ENCODE measurements at regions not wholly inside any gene's neighbourhood (a gene's known extent, or its start where the extent isn't known, plus 50 kb on each side); places are given as distances from the start of the nearest gene placed in this dataset.

GRCh38 chr7:49247759-49248158 is 323.4 kb downstream of the CDC14C start:
- no peak for DNase-seq (ENCODE audit: low read depth in 3 of 3)

GRCh38 chr7:49255054-49255453 is 330.7 kb downstream of the CDC14C start:
- DNase-seq (ENCODE audit: low read depth in 3 of 3), result no peak

GRCh38 chr7:49260538-49260937 is 336.2 kb downstream of the CDC14C start:
- DNase-seq (ENCODE audit: low read depth in 3 of 3), result no peak

- DNase-seq (ENCODE audit: low read depth in 3 of 3), result no peak
Observed at GRCh38 chr7:49261928-49262327, 337.6 kb downstream of the CDC14C start.

- DNase-seq (ENCODE audit: low read depth in 3 of 3), result no peak
Observed at GRCh38 chr7:49264530-49264929, 340.2 kb downstream of the CDC14C start.

GRCh38 chr7:49273897-49274296 is 349.6 kb downstream of the CDC14C start:
- DNase-seq (ENCODE audit: low read depth in 3 of 3), result no peak

- no peak for DNase-seq (ENCODE audit: low read depth in 3 of 3)
Observed at GRCh38 chr7:49279891-49280290, 355.5 kb downstream of the CDC14C start.

- DNase-seq (ENCODE audit: low read depth in 3 of 3), result no peak
Observed at GRCh38 chr7:49287653-49288052, 363.3 kb downstream of the CDC14C start.

- no peak for DNase-seq (ENCODE audit: low read depth in 3 of 3)
Observed at GRCh38 chr7:49294611-49295010, 370.3 kb downstream of the CDC14C start.

- no peak for DNase-seq (ENCODE audit: low read depth in 3 of 3)
Observed at GRCh38 chr7:49295146-49295545, 370.8 kb downstream of the CDC14C start.

- DNase-seq (ENCODE audit: low read depth in 3 of 3), result no peak
Observed at GRCh38 chr7:49297958-49298357, 373.6 kb downstream of the CDC14C start.

GRCh38 chr7:49308787-49309186 is 384.4 kb downstream of the CDC14C start:
- DNase-seq (ENCODE audit: low read depth in 3 of 3), result no peak

GRCh38 chr7:49320083-49320482 is 395.7 kb downstream of the CDC14C start:
- DNase-seq (ENCODE audit: low read depth in 3 of 3), result no peak

GRCh38 chr7:49321843-49322242 is 397.5 kb downstream of the CDC14C start:
- DNase-seq (ENCODE audit: low read depth in 3 of 3), result no peak

- no peak for DNase-seq (ENCODE audit: low read depth in 3 of 3)
Observed at GRCh38 chr7:49322476-49322875, 398.1 kb downstream of the CDC14C start.

- DNase-seq (ENCODE audit: low read depth in 3 of 3), result no peak
Observed at GRCh38 chr7:49324040-49324439, 399.7 kb downstream of the CDC14C start.

- DNase-seq (ENCODE audit: low read depth in 3 of 3), result no peak
Observed at GRCh38 chr7:49324707-49325106, 400.4 kb downstream of the CDC14C start.

GRCh38 chr7:49325571-49325970 is 401.2 kb downstream of the CDC14C start:
- no peak for DNase-seq (ENCODE audit: low read depth in 3 of 3)

- DNase-seq (ENCODE audit: low read depth in 3 of 3), result no peak
Observed at GRCh38 chr7:49327155-49327554, 402.8 kb downstream of the CDC14C start.

- no peak for DNase-seq (ENCODE audit: low read depth in 3 of 3)
Observed at GRCh38 chr7:49333180-49333881, 409.0 kb downstream of the CDC14C start.

- DNase-seq (ENCODE audit: low read depth in 3 of 3), result no peak
Observed at GRCh38 chr7:49341849-49342248, 417.5 kb downstream of the CDC14C start.

- no peak for DNase-seq (ENCODE audit: low read depth in 3 of 3)
Observed at GRCh38 chr7:49344556-49344955, 420.2 kb downstream of the CDC14C start.

- DNase-seq (ENCODE audit: low read depth in 3 of 3), result no peak
Observed at GRCh38 chr7:49346195-49346899, 422.0 kb downstream of the CDC14C start.

- no peak for DNase-seq (ENCODE audit: low read depth in 3 of 3)
Observed at GRCh38 chr7:49367072-49367471, 406.4 kb upstream of the VWC2 start.

All from stimulated activated CD4-positive, alpha-beta T cell treated with anti-CD3 and anti-CD28 coated beads, TNF-alpha, amount 100 ng/mL, for 48 hours (primary cell).